Spleen (tissue), 11 donors: ENCODE measurements at regions not wholly inside any gene's neighbourhood (a gene's known extent, or its start where the extent isn't known, plus 50 kb on each side); places are given as distances from the start of the nearest gene placed in this dataset.

Experiments used
- DNase-seq: peaks from one replicate; pipeline ENCODE4 v3.0.0-alpha.2; 2020
- H3K27ac ChIP-seq, 8 donors: fragments of 200-600 bp; sonication (generic) in 7 of 8; 1 replicate in 4 of 8; 2 replicates in 4 of 8; pipeline versions ENCODE4 v1.5.0 to v1.8.0; 2016 to 2021; ENCODE audit warnings: inconsistent platforms in 4 of 8, mild to moderate bottlenecking in 4 of 8, moderate library complexity in 1 of 8
- H3K27me3 ChIP-seq, 7 donors: fragments of 200-600 bp; sonication (generic) in 6 of 7; replicated peaks in 1 of 7; 1 replicate in 4 of 7; 2 replicates in 3 of 7; pipeline versions ENCODE4 v1.5.0 to v1.8.0; 2016 to 2021; ENCODE audit warnings: inconsistent platforms in 3 of 7, mild to moderate bottlenecking in 1 of 7
- H3K36me3 ChIP-seq, 6 donors: fragments of 200-600 bp; sonication (generic) in 5 of 6; 1 replicate in 4 of 6; 2 replicates in 2 of 6; pipeline versions ENCODE4 v1.5.0 to v1.8.0; 2016 to 2021; ENCODE audit warnings: inconsistent platforms in 2 of 6
- H3K4me1 ChIP-seq, 6 donors: fragments of 200-600 bp; sonication (generic) in 5 of 6; 1 replicate in 3 of 6; 2 replicates in 3 of 6; pipeline versions ENCODE4 v1.5.0 to v1.8.0; 2016 to 2021; ENCODE audit warnings: inconsistent platforms in 3 of 6
- H3K4me3 ChIP-seq, 8 donors: fragments of 200-600 bp; sonication (generic) in 7 of 8; 1 replicate in 4 of 8; 2 replicates in 4 of 8; pipeline versions ENCODE4 v1.5.0 to v1.8.0; 2016 to 2021; ENCODE audit warnings: inconsistent platforms in 4 of 8, mild to moderate bottlenecking in 4 of 8, moderate library complexity in 2 of 8
- H3K9me3 ChIP-seq, 8 donors: fragments of 200-600 bp; sonication (generic) in 7 of 8; 1 replicate in 4 of 8; 2 replicates in 4 of 8; pipeline versions ENCODE4 v1.5.0 to v1.8.0; 2016 to 2021; ENCODE audit warnings: inconsistent platforms in 4 of 8
- CTCF ChIP-seq, 11 experiments: fragments of 200-600 bp in 7 of 11; fragments of 450-650 bp in 4 of 11; sonication (generic) in 4 of 11; IDR thresholded peaks in 8 of 11; conservative IDR thresholded peaks in 3 of 11; 1 replicate in 7 of 11; 2 replicates in 4 of 11; pipeline versions ENCODE4 v1.4.0 to v1.8.0; 2016 to 2021; ENCODE audit warnings: antibody characterized with exemption in 11 of 11, inconsistent platforms in 4 of 11, mild to moderate bottlenecking in 1 of 11
- POLR2A ChIP-seq, 3 donors: fragments of 450-650 bp; IDR thresholded peaks; one replicate each; pipeline ENCODE4 v1.5.1; 2017; ENCODE audit warnings: antibody characterized with exemption in 3 of 3, mild to moderate bottlenecking in 1 of 3
- POLR2AphosphoS5 ChIP-seq, 3 donors: sonication (generic); formaldehyde crosslinking; IDR thresholded peaks; one replicate each; pipeline ENCODE4 v1.5.1; 2017; ENCODE audit warnings: antibody characterized with exemption in 3 of 3
- WGBS, 5 donors: extraction: QIAGEN DNeasy Blood & Tissue Kit in 3 of 5; methylation state at CpG; one replicate each; pipeline versions ENCODE4 v1.1.5 to v1.1.7; 2013 to 2018; 5-methylcytosine and 5-hydroxymethylcytosine counted together
- intact Hi-C: fragments of 100-400 bp; cut with DNase I; formaldehyde crosslinking; loops from one replicate; pipeline ENCODE4 v1.15.0; 2023; ENCODE audit warnings: low total_unique reads
- donor health status: healthy with polysubstance abuse.
- donor health status: DM: no; HTN: no; CAD: no; lungs with moderate emphysema.
- donor health status: DM: no; HTN: no; CAD: no.
- donor health status: Bipolar disorder and iron deficiency.
- donor health status: healthy.
- donor health status: DM: no; HTN: no; CAD: no.
- donor health status: DM: yes; HTN: yes; CAD: no.

GRCh38 chr4:35347276-35347675, 897.0 kb downstream of the ARAP2 start:
- TF ChIP-seq POLR2AphosphoS5 (IDR thresholded peaks at IDR 0.05) (no peak), POLR2A (IDR thresholded peaks at IDR 0.05) (no peak), CTCF (IDR thresholded peaks at IDR 0.05 in 8 of 11, conservative IDR thresholded peaks at IDR 0.05 in 3 of 11) (no peak)
- Histone ChIP-seq H3K27me3 (no peaks in the 10 kb centered on the region), H3K4me3 (no peak overlapping the region), H3K9me3 (peaks cover 0 to 41% (median 18%) of the 10 kb centered on the region in 8 donors), H3K4me1 (no peaks in the 10 kb centered on the region), H3K36me3 (no peaks in the 10 kb centered on the region), H3K27ac (no peak overlapping the region)
- no peak for DNase-seq
- WGBS, 5 donors, result 58 to 81% (median 70%) methylated on average over 2 of the region's 2 CpGs
- intact Hi-C loops, result no loop called here

GRCh38 chr4:35358001-35358584, 886.2 kb downstream of the ARAP2 start:
- DNase-seq, result no peak
- Histone ChIP-seq H3K4me1 (no peaks in the 10 kb centered on the region), H3K27me3 (no peaks in the 10 kb centered on the region), H3K27ac (no peak overlapping the region), H3K36me3 (no peaks in the 10 kb centered on the region), H3K9me3 (peaks cover 0 to 6% (median 0%) of the 10 kb centered on the region in 8 donors), H3K4me3 (no peak overlapping the region)
- WGBS, 5 donors, result 78 to 86% (median 79%) methylated on average over 3 of the region's 3 CpGs
- intact Hi-C loops, result no loop called here
- TF ChIP-seq POLR2AphosphoS5 (IDR thresholded peaks at IDR 0.05), result no peak

- TF ChIP-seq CTCF (IDR thresholded peaks at IDR 0.05 in 8 of 11, conservative IDR thresholded peaks at IDR 0.05 in 3 of 11), result no peak
- no peak for TF ChIP-seq POLR2AphosphoS5 (IDR thresholded peaks at IDR 0.05)
- TF ChIP-seq POLR2A (IDR thresholded peaks at IDR 0.05), result no peak
- H3K27ac ChIP-seq, result no peak overlapping the region
- 56 to 80% (median 73%) methylated on average over 1 of the region's 1 CpG for WGBS, 5 donors
- no peak for DNase-seq
- H3K36me3 ChIP-seq, result no peaks in the 10 kb centered on the region
- H3K4me3 ChIP-seq, result no peak overlapping the region
- H3K9me3 ChIP-seq, result peaks cover 0 to 17% (median 7%) of the 10 kb centered on the region in 8 donors
- H3K27me3 ChIP-seq, result no peaks in the 10 kb centered on the region
- intact Hi-C loops, result no loop called here
- H3K4me1 ChIP-seq, result no peaks in the 10 kb centered on the region
Measured at GRCh38 chr4:35364321-35364870, 879.9 kb downstream of the ARAP2 start.

- H3K4me3 ChIP-seq, result no peak overlapping the region
- intact Hi-C loops, result no loop called here
- H3K27ac ChIP-seq, result no peak overlapping the region
- 74 to 89% (median 79%) methylated on average over 1 of the region's 1 CpG for WGBS, 5 donors
- peaks cover 0 to 17% (median 7%) of the 10 kb centered on the region in 8 donors for H3K9me3 ChIP-seq
- TF ChIP-seq POLR2A (IDR thresholded peaks at IDR 0.05) (no peak), POLR2AphosphoS5 (IDR thresholded peaks at IDR 0.05) (no peak), CTCF (IDR thresholded peaks at IDR 0.05 in 8 of 11, conservative IDR thresholded peaks at IDR 0.05 in 3 of 11) (no peak)
- no peak for DNase-seq
- no peaks in the 10 kb centered on the region for H3K36me3 ChIP-seq
- H3K4me1 ChIP-seq, result no peaks in the 10 kb centered on the region
- H3K27me3 ChIP-seq, result no peaks in the 10 kb centered on the region
Measured at GRCh38 chr4:35365186-35365585, 879.1 kb downstream of the ARAP2 start.
